Bronchial epithelial cell (primary cell): ENCODE measurements at regions not wholly inside any gene's neighbourhood (a gene's known extent, or its start where the extent isn't known, plus 50 kb on each side); places are given as distances from the start of the nearest gene placed in this dataset.

Experiments used
- DNase-seq: peaks from one replicate; pipeline ENCODE4 v3.0.0-alpha.2; 2010; ENCODE audit warnings: low read depth
- FAIRE-seq: peaks from 2 replicates; lab custom pipeline; 2011; peaks lifted over from hg19 to GRCh38; lab: Jason Lieb, UNC
- H3K27me3 ChIP-seq: 2 replicates; pipeline ENCODE4 v1.5.1; 2011; ENCODE audit warnings: low read length; ENCODE audit not compliant: control insufficient read depth, insufficient read depth
- H3K36me3 ChIP-seq: 2 replicates; pipeline ENCODE4 v1.5.1; 2011; ENCODE audit warnings: low read length; ENCODE audit not compliant: control insufficient read depth, insufficient read depth
- H3K4me3 ChIP-seq: 2 replicates; pipeline ENCODE4 v1.5.1; 2011; ENCODE audit warnings: mild to moderate bottlenecking, low read depth, low read length, control low read depth
- TF ChIP-seq, protein P1 (sequence below): IDR thresholded peaks from 2 replicates; pipeline ENCODE4 v1.5.1; 2011; ENCODE audit warnings: mild to moderate bottlenecking, moderate library complexity, low read length, control low read depth, inconsistent platforms; ENCODE audit not compliant: insufficient read depth, severe bottlenecking

DNA sequence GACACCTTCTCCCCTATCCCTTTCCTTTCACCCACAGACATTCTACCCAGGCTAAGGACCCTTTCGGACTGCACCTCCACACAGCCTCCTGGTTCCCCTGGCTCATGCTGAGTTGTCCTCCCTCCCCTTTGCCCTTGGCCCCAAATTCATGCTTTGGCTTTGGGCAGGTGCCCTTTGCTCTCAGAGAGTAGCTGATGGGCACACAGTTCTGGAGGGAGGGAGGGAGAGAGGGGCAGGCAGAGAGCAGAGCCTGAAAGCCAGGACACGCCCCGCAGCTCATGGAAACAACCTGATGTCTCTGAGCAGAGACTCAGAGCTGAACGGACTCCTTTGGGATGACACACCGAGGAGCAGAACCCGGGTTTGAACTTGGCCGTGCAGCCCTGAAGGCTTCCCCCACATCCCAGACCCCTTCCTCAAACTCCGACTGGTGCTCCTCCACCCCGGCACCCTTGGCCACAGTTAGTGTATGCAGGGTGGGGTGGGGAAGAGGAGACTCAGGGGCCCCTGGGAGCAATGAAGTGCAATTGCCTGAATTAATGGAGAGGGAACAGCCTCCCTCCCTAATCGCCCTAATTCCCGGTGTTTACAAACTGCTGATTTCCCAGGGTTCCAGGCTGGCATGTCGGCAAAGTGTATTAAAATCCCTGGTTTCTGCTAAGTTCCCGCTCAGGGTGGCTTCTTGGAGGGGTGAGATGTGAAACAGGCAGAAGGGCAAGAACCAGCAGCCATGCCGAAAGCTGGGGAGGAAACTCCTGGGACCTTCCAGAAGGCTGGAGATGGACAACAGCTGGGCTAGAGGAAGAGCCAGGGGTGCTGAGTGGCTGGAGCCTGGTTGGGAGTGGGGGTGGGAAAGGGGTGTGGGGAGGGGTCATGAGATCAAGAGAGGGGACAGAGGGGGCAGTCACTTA, 71.2 kb upstream of the SHISAL1 start:
- H3K36me3 ChIP-seq: no peaks in the 10 kb centered on the region
- TF ChIP-seq, protein P1, sequence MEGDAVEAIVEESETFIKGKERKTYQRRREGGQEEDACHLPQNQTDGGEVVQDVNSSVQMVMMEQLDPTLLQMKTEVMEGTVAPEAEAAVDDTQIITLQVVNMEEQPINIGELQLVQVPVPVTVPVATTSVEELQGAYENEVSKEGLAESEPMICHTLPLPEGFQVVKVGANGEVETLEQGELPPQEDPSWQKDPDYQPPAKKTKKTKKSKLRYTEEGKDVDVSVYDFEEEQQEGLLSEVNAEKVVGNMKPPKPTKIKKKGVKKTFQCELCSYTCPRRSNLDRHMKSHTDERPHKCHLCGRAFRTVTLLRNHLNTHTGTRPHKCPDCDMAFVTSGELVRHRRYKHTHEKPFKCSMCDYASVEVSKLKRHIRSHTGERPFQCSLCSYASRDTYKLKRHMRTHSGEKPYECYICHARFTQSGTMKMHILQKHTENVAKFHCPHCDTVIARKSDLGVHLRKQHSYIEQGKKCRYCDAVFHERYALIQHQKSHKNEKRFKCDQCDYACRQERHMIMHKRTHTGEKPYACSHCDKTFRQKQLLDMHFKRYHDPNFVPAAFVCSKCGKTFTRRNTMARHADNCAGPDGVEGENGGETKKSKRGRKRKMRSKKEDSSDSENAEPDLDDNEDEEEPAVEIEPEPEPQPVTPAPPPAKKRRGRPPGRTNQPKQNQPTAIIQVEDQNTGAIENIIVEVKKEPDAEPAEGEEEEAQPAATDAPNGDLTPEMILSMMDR: no peak
- DNase-seq (no peak), FAIRE-seq (no peak)
- H3K27me3 ChIP-seq: peaks cover 19% of the 10 kb centered on the region
- H3K4me3 ChIP-seq: no peak overlapping the region

DNA sequence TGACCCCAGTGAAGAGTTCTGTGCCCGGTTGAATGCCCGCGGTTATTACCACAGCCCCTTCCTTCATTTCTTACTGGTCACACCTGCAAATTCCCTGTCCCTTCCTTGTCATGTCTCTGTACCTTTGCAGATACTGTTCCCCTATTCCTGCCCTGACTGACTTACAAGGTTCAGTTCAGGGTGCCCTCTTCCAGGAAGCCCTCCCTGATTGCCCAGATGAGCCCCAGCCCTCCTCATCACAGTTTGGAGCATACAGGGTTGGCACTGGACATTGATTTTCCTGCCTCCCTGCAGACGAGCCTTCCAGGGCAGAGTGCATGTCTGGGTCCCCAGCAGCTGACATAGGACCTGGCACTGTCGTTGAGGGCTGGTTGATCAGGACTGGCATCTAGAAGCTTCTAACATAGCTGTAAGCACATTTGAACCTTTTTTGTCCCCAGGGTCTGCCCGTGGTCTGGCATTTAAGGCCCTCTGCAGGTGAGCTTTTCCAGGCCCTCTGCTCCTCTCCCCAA, 70.4 kb upstream of the SHISAL1 start:
- TF ChIP-seq, protein P1: no peak
- H3K36me3 ChIP-seq: no peaks in the 10 kb centered on the region
- peaks cover 19% of the 10 kb centered on the region for H3K27me3 ChIP-seq
- no peak for DNase-seq
- peak; percentile 18 for FAIRE-seq
- no peak overlapping the region for H3K4me3 ChIP-seq

DNA sequence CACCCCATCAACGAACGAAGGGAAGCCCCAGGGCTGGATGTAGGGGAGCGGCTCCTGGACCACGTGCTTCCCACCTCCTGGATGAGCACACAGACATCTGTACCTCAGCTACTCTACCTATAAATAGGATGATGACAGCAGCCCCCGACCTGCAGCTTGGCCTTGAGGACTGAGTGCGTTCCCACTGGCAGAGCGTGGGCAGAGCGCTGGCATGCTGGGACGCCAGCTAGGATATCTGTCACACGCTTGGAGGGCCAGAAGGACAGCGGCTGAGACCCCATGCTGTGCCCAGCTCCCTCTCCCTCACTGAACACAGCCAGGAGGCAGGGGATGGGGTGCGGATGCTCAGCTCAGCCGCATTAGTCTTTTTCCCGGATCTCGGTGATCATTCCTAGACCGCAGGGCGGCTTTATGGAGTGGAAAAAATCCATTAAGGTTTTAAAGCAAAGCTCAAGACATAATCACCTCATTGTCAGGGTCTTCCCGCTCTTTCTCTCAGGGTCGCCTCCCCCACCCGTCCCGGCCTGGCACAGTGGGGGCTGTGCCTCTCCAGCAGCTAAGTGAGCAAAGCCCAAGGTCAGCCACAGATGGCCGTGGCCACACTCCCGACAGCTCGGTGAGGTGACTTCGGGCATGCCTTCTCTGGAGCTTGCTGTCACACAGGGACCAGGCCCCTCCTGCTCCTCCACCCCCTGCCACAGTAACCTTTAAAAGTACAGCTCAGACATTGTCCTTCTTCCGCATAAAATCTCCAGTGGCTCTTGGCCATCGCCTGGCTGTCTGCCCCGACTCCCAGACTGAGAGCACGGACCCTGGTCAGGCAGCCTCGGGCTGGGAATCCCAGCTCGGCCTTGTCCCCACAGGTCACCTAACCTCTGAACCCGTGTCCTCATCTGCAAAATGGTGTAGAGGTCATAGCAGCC, 69.6 kb upstream of the SHISAL1 start:
- TF ChIP-seq, protein P1: no peak
- no peak for FAIRE-seq
- Histone ChIP-seq H3K36me3 (no peaks in the 10 kb centered on the region), H3K27me3 (peaks cover 19% of the 10 kb centered on the region), H3K4me3 (no peak overlapping the region)
- no peak for DNase-seq

DNA sequence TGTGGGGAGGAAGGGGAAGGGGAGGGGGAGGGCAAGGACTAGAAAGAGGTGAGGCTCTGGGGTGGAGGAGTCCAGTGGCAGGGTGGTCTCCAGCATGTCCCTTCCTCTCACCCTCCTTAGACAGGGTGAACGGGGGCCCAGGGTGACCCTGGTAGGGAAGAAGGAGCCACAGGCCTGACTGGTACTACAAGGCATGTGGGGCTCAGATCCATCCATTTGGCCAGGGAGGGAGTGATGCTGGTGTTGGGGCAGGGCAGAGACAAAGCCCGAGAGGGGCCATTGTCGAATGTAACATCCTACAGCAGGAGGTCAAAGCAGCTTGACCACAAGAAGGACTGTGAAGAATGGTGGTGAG, 69.0 kb upstream of the SHISAL1 start:
- Histone ChIP-seq H3K27me3 (peaks cover 19% of the 10 kb centered on the region), H3K4me3 (no peak overlapping the region), H3K36me3 (no peaks in the 10 kb centered on the region)
- TF ChIP-seq, protein P1: no peak
- DNase-seq: no peak
- no peak for FAIRE-seq

DNA sequence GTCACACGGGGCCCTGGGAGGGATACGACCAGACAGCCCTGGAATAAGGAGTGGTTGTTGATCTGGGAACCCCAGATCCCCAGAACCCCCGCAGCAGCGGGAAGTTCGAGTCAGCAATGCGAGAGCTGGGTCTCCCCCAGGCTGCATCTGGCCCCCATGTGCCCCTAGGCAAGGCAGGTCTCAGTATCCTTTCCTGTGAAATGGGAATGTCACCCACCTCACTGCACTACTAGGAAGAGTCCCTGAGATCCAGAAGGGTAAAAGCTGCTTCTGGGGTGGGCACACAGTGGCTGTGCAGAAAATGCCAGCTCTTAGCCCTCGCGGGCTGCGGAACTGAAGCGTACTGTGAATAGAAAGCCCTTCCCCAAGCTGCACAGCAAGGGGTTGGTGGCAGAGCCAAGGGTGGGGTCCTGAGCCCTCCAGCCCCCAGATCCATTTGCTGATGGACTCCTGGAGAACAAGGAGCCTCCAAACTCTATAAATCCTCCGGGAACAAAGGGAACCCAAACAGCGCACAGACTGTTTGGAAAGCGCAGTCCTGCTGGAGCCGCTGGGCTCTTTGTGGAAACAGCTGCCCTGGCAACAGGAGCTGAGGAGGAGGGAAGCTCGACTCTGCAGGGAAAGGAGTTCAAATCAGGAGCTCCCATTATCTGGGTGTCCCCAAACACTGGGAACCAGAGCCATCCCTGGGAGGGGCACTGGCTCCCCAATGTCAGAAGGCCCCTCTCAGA, 68.2 kb upstream of the SHISAL1 start:
- H3K4me3 ChIP-seq: no peak overlapping the region
- no peaks in the 10 kb centered on the region for H3K36me3 ChIP-seq
- DNase-seq (no peak), FAIRE-seq (no peak)
- peaks cover 19% of the 10 kb centered on the region for H3K27me3 ChIP-seq
- TF ChIP-seq, protein P1: no peak
